A549 (cell line): ENCODE measurements at regions not wholly inside any gene's neighbourhood (a gene's known extent, or its start where the extent isn't known, plus 50 kb on each side); places are given as distances from the start of the nearest gene placed in this dataset.
"Not testable (repeated sequence)": the region's sequence is repeated elsewhere in the genome, so short reads cannot be mapped to it uniquely, and the experiment has no call there.

Experiments used
- CBX2 ChIP-seq: fragments of 200-600 bp; sonication (generic); IDR thresholded peaks from 2 replicates; pipeline ENCODE4 v1.6.1; 2016; ENCODE audit warnings: low read depth, mild to moderate bottlenecking, borderline replicate concordance
- CEBPB ChIP-seq, 2 experiments: fragments of >200 bp in 1 of 2; sonication (Bioruptor Twin) in 1 of 2; formaldehyde crosslinking in 1 of 2; IDR thresholded peaks; 2 replicates each; pipeline ENCODE4 v1.6.1; 2012 to 2016
- E2F6 ChIP-seq: IDR thresholded peaks from 2 replicates; pipeline ENCODE4 v1.6.1; 2012; ENCODE audit warnings: low read depth, borderline replicate concordance
- EP300 ChIP-seq, 2 experiments: fragments of >200 bp; sonication (Bioruptor Twin); formaldehyde crosslinking; IDR thresholded peaks; 2 replicates in 1 of 2; 3 replicates in 1 of 2; pipeline ENCODE4 v1.6.1; 2016 to 2017
- HEYL ChIP-seq: fragments of 250-450 bp; sonication (Bioruptor Pico); IDR thresholded peaks from 2 replicates; pipeline ENCODE4 v1.8.0; 2021; ENCODE audit warnings: mild to moderate bottlenecking, moderate library complexity
- POLR2A ChIP-seq: IDR thresholded peaks from 2 replicates; pipeline ENCODE4 v1.6.1; 2012; ENCODE audit warnings: mild to moderate bottlenecking, low read length
- ZNF302 ChIP-seq: fragments of 250-450 bp; sonication (Bioruptor Pico); IDR thresholded peaks from 2 replicates; pipeline ENCODE4 v1.9.0; 2021; ENCODE audit warnings: inconsistent platforms, mild to moderate bottlenecking, moderate library complexity
- TF ChIP-seq, protein P1 (sequence below): fragments of >200 bp; sonication (Bioruptor Twin); formaldehyde crosslinking; IDR thresholded peaks from 3 replicates; pipeline ENCODE4 v1.5.1; 2016

DNA sequence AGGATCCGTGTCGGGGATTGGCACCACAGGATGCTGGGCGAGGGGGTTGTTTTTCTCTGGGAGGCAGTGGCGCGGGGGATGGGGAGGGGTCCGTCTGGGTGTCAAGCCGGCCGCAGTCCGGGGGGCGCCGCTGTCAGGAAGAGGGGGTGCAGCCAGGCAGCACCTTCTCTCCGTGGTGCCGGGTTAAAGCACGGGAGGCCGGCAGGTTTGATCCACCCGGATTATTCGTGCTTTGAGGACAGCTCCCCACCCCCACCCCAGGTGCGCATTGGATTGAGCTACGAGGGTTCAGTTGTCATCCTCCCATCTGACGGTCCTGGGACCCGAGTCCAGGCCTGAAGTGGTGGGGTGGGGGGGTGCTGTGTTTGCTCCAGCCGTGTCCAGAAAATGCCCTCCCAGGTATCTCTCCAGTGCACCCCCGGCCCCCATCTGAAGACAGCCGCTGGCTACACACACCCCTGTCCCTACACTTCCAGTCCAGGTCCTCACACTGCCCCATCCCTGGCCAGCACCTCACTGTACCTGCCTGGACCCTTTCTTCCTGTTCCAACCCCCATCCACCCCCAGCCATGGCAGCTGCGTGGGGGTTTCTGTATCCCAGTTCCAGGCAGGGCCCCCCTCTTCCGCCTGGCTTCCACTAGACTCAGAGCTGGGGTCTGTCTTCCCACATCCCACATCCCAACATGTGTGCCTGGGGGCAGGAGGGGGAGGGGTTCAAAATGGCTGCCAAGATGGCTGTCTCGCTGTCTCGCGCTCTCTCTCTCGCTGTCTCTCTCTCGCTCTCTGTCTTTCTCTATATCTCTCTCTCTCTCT, 114.0 kb downstream of the CRLF3 start:
- TF ChIP-seq, protein P1, sequence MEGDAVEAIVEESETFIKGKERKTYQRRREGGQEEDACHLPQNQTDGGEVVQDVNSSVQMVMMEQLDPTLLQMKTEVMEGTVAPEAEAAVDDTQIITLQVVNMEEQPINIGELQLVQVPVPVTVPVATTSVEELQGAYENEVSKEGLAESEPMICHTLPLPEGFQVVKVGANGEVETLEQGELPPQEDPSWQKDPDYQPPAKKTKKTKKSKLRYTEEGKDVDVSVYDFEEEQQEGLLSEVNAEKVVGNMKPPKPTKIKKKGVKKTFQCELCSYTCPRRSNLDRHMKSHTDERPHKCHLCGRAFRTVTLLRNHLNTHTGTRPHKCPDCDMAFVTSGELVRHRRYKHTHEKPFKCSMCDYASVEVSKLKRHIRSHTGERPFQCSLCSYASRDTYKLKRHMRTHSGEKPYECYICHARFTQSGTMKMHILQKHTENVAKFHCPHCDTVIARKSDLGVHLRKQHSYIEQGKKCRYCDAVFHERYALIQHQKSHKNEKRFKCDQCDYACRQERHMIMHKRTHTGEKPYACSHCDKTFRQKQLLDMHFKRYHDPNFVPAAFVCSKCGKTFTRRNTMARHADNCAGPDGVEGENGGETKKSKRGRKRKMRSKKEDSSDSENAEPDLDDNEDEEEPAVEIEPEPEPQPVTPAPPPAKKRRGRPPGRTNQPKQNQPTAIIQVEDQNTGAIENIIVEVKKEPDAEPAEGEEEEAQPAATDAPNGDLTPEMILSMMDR = not testable (repeated sequence)
- TF ChIP-seq E2F6; CEBPB (IDR thresholded peaks at IDR 0.05); ZNF302; POLR2A; CBX2; EP300 (IDR thresholded peaks at IDR 0.05); HEYL (CRISPR knock-in tag): not testable (repeated sequence)
